Activated CD8-positive, alpha-beta memory T cell treated with anti-CD3 and anti-CD28 coated beads for 36 hours (primary cell): ENCODE measurements at regions not wholly inside any gene's neighbourhood (a gene's known extent, or its start where the extent isn't known, plus 50 kb on each side); places are given as distances from the start of the nearest gene placed in this dataset.

Source experiments
- CTCF ChIA-PET: fragments of 350-600 bp; sonication (Branson Sonifier 250); formaldehyde crosslinking; loops from one replicate; lab custom pipeline; 2021; ENCODE audit warnings: antibody characterized with exemption; lab: Charles Lee
- POLR2A ChIA-PET: fragments of 350-600 bp; sonication (Branson Sonifier 250); formaldehyde crosslinking; loops from one replicate; lab custom pipeline; 2021; ENCODE audit warnings: antibody characterized with exemption; lab: Charles Lee

- CTCF ChIA-PET = no interaction called here
Observed at GRCh38 chr6:1540864-1541521, 68.7 kb upstream of the FOXC1 start.

GRCh38 chr6:1542335-1542734 is 67.4 kb upstream of the FOXC1 start:
- POLR2A ChIA-PET = no interaction called here

More at GRCh38 chr6:1540864-1541521, 68.7 kb upstream of the FOXC1 start:
- POLR2A ChIA-PET = no interaction called here

GRCh38 chr6:1542764-1543163 is 67.0 kb upstream of the FOXC1 start:
- CTCF ChIA-PET = interaction anchor here (0.8 to 0.9 kb wide), 2 partner anchors 10 to 19 kb away, joined by 3 read pairs; no protein-coding TSS in a partner anchor
- POLR2A ChIA-PET = no interaction called here

More at GRCh38 chr6:1542335-1542734, 67.4 kb upstream of the FOXC1 start:
- CTCF ChIA-PET = interaction anchor here (0.8 to 0.9 kb wide), 2 partner anchors 10 to 19 kb away, joined by 3 read pairs; no protein-coding TSS in a partner anchor

- CTCF ChIA-PET = no interaction called here
- POLR2A ChIA-PET = no interaction called here
Observed at GRCh38 chr6:1544000-1544399, 65.7 kb upstream of the FOXC1 start.

GRCh38 chr6:1544603-1545002 is 65.1 kb upstream of the FOXC1 start:
- CTCF ChIA-PET = no interaction called here
- POLR2A ChIA-PET = no interaction called here

GRCh38 chr6:1545654-1546053 is 64.1 kb upstream of the FOXC1 start:
- ChIA-PET POLR2A (no interaction called here), CTCF (no interaction called here)

GRCh38 chr6:1547785-1548184 is 61.9 kb upstream of the FOXC1 start:
- POLR2A ChIA-PET = no interaction called here
- CTCF ChIA-PET = interaction anchor here (1.3 kb wide), 1 partner anchor 24 kb away, joined by 3 read pairs; no protein-coding TSS in a partner anchor

GRCh38 chr6:1551249-1551648 is 58.5 kb upstream of the FOXC1 start:
- CTCF ChIA-PET = interaction anchor here (1.7 kb wide), 1 partner anchor 27 kb away, joined by 4 read pairs; no protein-coding TSS in a partner anchor
- POLR2A ChIA-PET = no interaction called here

GRCh38 chr6:1552296-1552761 is 57.4 kb upstream of the FOXC1 start:
- POLR2A ChIA-PET = no interaction called here
- CTCF ChIA-PET = interaction anchor here (0.6 to 1.7 kb wide), 3 partner anchors 10 to 28 kb away, joined by 3 to 4 read pairs (median 3); no protein-coding TSS in a partner anchor

GRCh38 chr6:1553562-1554083 is 56.1 kb upstream of the FOXC1 start:
- ChIA-PET CTCF (interaction anchor here (1.6 kb wide), 1 partner anchor 29 kb away, joined by 6 read pairs; no protein-coding TSS in a partner anchor), POLR2A (no interaction called here)

GRCh38 chr6:1554141-1554475 is 55.6 kb upstream of the FOXC1 start:
- POLR2A ChIA-PET = no interaction called here
- CTCF ChIA-PET = interaction anchor here (1.6 kb wide), 1 partner anchor 30 kb away, joined by 6 read pairs; no protein-coding TSS in a partner anchor

GRCh38 chr6:1554476-1555310 is 55.0 kb upstream of the FOXC1 start:
- ChIA-PET POLR2A (no interaction called here), CTCF (interaction anchor here (1.6 kb wide), 1 partner anchor 31 kb away, joined by 6 read pairs; no protein-coding TSS in a partner anchor)

GRCh38 chr6:1558388-1558787 is 51.3 kb upstream of the FOXC1 start:
- ChIA-PET POLR2A (no interaction called here), CTCF (no interaction called here)
